ENCODE measurements at regions not wholly inside any gene's neighbourhood (a gene's known extent, or its start where the extent isn't known, plus 50 kb on each side); places are given as distances from the start of the nearest gene placed in this dataset.
"Not testable (repeated sequence)": the region's sequence is repeated elsewhere in the genome, so short reads cannot be mapped to it uniquely, and the experiment has no call there.

DNA sequence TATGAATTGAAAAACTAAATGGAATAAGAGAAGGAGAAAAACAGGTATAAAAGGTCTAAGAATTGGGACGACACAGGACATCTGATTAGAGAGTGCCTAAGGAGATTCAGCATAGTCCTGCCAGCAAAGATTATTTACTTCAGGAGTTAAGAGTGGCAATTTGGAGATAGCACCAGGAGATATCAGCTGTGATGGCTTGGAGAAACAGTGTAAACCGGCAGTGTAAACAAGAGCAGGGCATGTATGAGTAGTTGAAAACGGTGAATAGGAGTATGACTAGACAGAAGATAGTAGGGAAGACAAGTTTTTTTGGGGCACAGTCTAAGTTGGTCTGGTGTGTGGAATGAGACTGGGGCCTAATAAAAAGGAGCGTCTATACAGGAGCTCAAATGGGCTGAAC lies 924.9 kb downstream of the QKI start:
- TF ChIP-seq, protein P1, sequence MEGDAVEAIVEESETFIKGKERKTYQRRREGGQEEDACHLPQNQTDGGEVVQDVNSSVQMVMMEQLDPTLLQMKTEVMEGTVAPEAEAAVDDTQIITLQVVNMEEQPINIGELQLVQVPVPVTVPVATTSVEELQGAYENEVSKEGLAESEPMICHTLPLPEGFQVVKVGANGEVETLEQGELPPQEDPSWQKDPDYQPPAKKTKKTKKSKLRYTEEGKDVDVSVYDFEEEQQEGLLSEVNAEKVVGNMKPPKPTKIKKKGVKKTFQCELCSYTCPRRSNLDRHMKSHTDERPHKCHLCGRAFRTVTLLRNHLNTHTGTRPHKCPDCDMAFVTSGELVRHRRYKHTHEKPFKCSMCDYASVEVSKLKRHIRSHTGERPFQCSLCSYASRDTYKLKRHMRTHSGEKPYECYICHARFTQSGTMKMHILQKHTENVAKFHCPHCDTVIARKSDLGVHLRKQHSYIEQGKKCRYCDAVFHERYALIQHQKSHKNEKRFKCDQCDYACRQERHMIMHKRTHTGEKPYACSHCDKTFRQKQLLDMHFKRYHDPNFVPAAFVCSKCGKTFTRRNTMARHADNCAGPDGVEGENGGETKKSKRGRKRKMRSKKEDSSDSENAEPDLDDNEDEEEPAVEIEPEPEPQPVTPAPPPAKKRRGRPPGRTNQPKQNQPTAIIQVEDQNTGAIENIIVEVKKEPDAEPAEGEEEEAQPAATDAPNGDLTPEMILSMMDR (IDR thresholded peaks at IDR 0.05; ENCODE audit: poor library complexity): not testable (repeated sequence)
- TF ChIP-seq EZH2phosphoT487 (IDR thresholded peaks at IDR 0.05; ENCODE audit: low read depth, severe bottlenecking, unreplicated experiment); EZH2 (IDR thresholded peaks at IDR 0.05; ENCODE audit: borderline replicate concordance): not testable (repeated sequence)
